ENCODE measurements at regions not wholly inside any gene's neighbourhood (a gene's known extent, or its start where the extent isn't known, plus 50 kb on each side); places are given as distances from the start of the nearest gene placed in this dataset.

DNA sequence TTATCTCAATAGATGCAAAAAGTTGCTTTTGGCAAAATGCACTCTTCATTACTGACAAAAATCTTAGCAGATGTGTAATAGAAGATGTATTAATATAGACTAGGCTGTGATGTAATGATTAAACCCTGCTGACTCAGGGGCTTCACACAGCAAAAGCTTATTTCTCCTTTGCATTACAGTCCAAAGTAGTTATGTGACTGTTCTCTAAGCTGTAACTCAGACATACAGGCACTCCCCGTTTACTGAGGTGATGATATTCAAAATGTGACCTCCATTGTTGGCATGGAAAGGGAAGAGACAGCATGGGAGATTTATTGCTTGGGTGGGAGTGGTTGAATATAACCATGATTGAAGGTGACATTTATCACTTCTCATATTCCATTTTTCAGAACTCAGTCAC, 331.5 kb downstream of the SNAPC1 start:
- Histone ChIP-seq H3K4me1 (replicated peaks) (no peaks in the 10 kb centered on the region), H3K27me3 (replicated peaks; ENCODE audit: insufficient read depth) (no peaks in the 10 kb centered on the region), H3K9me3 (no peaks in the 10 kb centered on the region), H3K27ac (no peak overlapping the region), H3K4me3 (no peak overlapping the region), H3K36me3 (no peaks in the 10 kb centered on the region)
- WGBS = 70% methylated on average over 1 of the region's 1 CpG
- TF ChIP-seq POLR2A (IDR thresholded peaks at IDR 0.05) = no peak
- TF ChIP-seq CTCF (IDR thresholded peaks at IDR 0.05) = no peak
- TF ChIP-seq POLR2AphosphoS5 (IDR thresholded peaks at IDR 0.05) = no peak
- intact Hi-C loops (cut with DNase I) = no loop called here
- DNase-seq (ENCODE audit: low spot score) = no peak

- H3K27ac ChIP-seq = no peak overlapping the region
- H3K36me3 ChIP-seq = no peaks in the 10 kb centered on the region
- TF ChIP-seq POLR2A (IDR thresholded peaks at IDR 0.05) = no peak
- no peak for TF ChIP-seq POLR2AphosphoS5 (IDR thresholded peaks at IDR 0.05)
- TF ChIP-seq CTCF (IDR thresholded peaks at IDR 0.05) = no peak
- intact Hi-C loops (cut with DNase I) = no loop called here
- no peaks in the 10 kb centered on the region for H3K9me3 ChIP-seq
- H3K27me3 ChIP-seq (replicated peaks; ENCODE audit: insufficient read depth) = no peaks in the 10 kb centered on the region
- no peaks in the 10 kb centered on the region for H3K4me1 ChIP-seq (replicated peaks)
- DNase-seq (ENCODE audit: low spot score) = no peak
- no peak overlapping the region for H3K4me3 ChIP-seq
- 89% methylated on average over 2 of the region's 2 CpGs for whole genome bisulfite sequencing
Measured at GRCh38 chr14:62097072-62097471, 334.9 kb downstream of the SNAPC1 start.

- TF ChIP-seq POLR2A (IDR thresholded peaks at IDR 0.05) = no peak
- no peak for TF ChIP-seq CTCF (IDR thresholded peaks at IDR 0.05)
- no peak for TF ChIP-seq POLR2AphosphoS5 (IDR thresholded peaks at IDR 0.05)
- Histone ChIP-seq H3K27me3 (replicated peaks; ENCODE audit: insufficient read depth) (no peaks in the 10 kb centered on the region), H3K27ac (no peak overlapping the region), H3K36me3 (no peaks in the 10 kb centered on the region), H3K4me3 (no peak overlapping the region), H3K9me3 (no peaks in the 10 kb centered on the region), H3K4me1 (replicated peaks) (no peaks in the 10 kb centered on the region)
- WGBS = 77% methylated on average over 2 of the region's 2 CpGs
- intact Hi-C loops (cut with DNase I) = no loop called here
- no peak for DNase-seq (ENCODE audit: low spot score)
Measured at GRCh38 chr14:62097824-62098223, 335.6 kb downstream of the SNAPC1 start.

DNA sequence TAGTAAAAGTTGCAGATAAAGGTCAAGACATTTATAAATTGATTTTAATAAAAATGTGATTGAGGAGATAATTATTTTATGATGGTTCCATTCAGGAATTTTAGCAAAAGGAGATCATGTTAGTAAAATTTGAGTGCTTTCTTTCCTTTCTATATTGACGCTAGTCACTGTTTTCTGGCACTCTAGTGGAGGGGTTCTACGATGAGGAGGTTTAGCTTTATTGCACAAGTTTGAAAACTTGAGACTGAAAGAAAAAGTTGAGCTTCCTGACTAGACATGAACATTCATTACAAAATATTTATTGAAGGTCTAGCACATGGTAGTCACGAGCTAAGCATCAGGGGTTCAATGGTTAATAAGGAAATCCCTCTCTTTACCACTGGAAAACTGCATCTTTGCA, 336.1 kb downstream of the SNAPC1 start:
- no peaks in the 10 kb centered on the region for H3K36me3 ChIP-seq
- no peaks in the 10 kb centered on the region for H3K27me3 ChIP-seq (replicated peaks; ENCODE audit: insufficient read depth)
- no peaks in the 10 kb centered on the region for H3K4me1 ChIP-seq (replicated peaks)
- no peak overlapping the region for H3K27ac ChIP-seq
- TF ChIP-seq CTCF (IDR thresholded peaks at IDR 0.05) = no peak
- no peak for TF ChIP-seq POLR2AphosphoS5 (IDR thresholded peaks at IDR 0.05)
- H3K4me3 ChIP-seq = no peak overlapping the region
- DNase-seq (ENCODE audit: low spot score) = no peak
- 90% methylated on average over 3 of the region's 3 CpGs for WGBS
- intact Hi-C loops (cut with DNase I) = no loop called here
- H3K9me3 ChIP-seq = no peaks in the 10 kb centered on the region

DNA sequence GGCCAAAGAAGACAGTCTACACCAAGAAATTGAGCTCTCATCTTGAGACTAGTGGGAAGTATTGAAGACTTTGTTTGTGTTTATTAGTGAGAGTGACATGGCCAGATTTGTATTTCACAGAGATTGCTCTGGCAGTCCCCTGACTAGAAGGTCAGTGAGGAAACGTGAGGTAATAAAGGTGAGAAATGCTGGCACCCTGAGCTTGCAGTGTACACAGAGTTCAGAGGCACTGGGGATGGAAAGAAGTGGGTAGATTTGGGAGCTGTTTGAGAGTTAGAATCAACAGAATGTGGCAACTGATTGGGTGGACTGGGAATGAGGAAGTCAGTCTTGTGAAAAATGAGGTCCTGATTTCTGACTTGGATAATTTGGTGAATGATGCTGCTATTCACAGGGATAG, 336.9 kb downstream of the SNAPC1 start:
- TF ChIP-seq POLR2A (IDR thresholded peaks at IDR 0.05) = no peak
- no peak for TF ChIP-seq POLR2AphosphoS5 (IDR thresholded peaks at IDR 0.05)
- TF ChIP-seq CTCF (IDR thresholded peaks at IDR 0.05) = no peak
- intact Hi-C loops (cut with DNase I) = no loop called here
- Histone ChIP-seq H3K9me3 (no peaks in the 10 kb centered on the region), H3K36me3 (no peaks in the 10 kb centered on the region), H3K27ac (no peak overlapping the region), H3K4me3 (no peak overlapping the region), H3K4me1 (replicated peaks) (no peaks in the 10 kb centered on the region), H3K27me3 (replicated peaks; ENCODE audit: insufficient read depth) (no peaks in the 10 kb centered on the region)
- DNase-seq (ENCODE audit: low spot score) = no peak
- WGBS = 100% methylated on average over 1 of the region's 1 CpG
